T-helper 9 cell (primary cell): ENCODE measurements at regions not wholly inside any gene's neighbourhood (a gene's known extent, or its start where the extent isn't known, plus 50 kb on each side); places are given as distances from the start of the nearest gene placed in this dataset.

Source experiments
- DNase-seq: peaks from one replicate; pipeline ENCODE4 v3.0.0-alpha.2; 2020

DNA sequence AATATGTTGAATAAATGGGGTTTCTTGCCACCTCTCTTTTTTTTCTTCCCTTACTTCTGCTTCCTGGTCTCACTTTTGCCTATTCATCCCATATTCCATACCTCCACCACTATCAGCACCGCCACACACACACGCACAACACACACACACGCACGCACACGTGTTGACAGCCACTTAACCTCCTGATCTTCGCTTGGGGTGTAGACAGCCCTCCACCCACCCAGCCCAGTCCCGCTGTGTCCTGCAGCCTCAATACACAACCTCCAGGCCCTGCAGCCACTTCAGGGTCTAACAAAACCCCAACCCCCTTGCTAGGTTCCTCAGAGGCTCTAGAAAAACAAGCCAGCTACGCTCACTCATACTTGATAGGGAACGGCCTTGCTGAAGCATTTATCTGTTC, 72.3 kb downstream of the LINC00237 start:
- no peak for DNase-seq

GRCh38 chr20:21031666-21032065, 74.5 kb downstream of the LINC00237 start:
- DNase-seq = no peak

DNA sequence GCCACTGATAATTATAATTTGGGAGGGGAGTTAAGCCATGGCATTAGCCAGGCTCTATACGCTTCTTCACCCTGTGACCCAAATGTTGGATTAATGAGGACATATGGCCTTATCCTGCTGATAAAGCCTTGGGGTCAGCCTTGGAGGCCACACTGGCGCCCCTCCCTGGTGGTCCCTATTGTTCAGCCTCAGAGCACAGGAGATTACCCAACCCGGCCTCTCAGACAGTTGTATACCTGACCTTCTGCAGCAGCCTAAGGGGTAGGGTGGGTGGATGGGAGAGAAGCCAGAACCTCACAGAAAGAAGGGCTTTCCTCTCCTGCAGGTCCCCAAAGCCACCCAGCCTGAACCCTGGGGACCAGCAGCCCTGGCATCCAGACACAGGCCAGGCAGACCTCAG, 76.8 kb downstream of the LINC00237 start:
- DNase-seq = no peak

DNA sequence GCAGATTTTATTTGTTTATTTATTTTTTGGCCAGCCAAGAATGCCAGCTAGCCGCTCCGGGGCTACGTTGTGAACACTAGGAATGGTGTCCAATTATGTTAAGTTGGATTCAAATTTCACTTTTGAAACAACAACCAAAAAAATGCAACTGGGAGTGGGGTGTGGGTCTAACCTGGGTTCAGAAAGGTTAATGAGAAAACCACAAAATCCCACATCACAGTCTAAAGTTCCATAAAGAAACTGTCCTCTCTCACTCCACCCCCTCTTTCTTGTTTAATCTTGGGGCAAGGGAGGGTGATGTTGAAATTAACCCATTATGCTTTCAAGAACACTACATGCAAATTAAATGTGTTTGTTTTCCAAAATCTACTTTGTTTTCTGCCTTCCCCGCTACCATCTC, 77.2 kb downstream of the LINC00237 start:
- DNase-seq = no peak

GRCh38 chr20:21028436-21028835, 77.7 kb downstream of the LINC00237 start:
- no peak for DNase-seq

DNA sequence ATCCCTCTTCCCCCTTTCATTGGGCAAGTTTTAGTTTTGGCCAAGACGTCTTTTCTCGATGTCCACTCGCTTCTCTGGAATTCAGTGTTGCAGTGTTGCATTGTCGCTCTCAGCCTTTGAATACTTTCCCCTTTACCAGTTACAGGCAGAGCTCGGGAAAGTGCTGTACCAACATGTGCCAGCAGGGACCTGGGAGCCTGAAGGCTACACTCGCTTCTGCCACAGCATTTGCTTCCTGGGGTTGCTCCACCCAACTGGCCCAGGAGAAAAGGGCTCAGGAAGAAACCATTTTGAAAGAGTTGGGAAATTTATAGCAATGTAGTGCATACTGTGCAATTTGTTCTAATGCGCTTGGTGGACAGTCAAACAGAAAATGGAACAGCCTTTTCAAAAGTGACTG, 78.6 kb downstream of the LINC00237 start:
- no peak for DNase-seq

GRCh38 chr20:21026951-21027350, 79.2 kb downstream of the LINC00237 start:
- DNase-seq = no peak

- DNase-seq = no peak
These were observed 81.7 kb downstream of the LINC00237 start for GRCh38 chr20:21024420-21024819.

DNA sequence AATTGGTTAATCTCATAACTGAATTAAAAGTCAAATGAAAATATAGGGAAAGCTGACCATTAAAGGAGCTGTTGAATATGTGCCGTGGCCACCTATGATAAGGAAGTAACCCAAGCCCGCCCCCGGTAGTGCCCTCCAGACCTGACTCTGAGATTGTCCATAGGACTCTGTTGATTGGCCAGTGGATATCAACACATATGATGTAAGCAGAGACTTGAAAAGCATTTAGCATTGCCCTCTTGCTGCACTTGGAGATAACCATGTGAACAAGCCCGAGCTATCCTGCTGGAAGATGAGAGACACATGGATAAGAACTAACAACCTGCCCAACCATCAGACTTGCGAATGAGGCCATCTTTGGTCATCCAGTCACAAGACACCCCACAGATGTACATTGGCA, 83.2 kb downstream of the LINC00237 start:
- no peak for DNase-seq

GRCh38 chr20:21021472-21021790, 84.7 kb downstream of the LINC00237 start:
- no peak for DNase-seq

GRCh38 chr20:21020659-21021471, 85.3 kb downstream of the LINC00237 start:
- DNase-seq = no peak

DNA sequence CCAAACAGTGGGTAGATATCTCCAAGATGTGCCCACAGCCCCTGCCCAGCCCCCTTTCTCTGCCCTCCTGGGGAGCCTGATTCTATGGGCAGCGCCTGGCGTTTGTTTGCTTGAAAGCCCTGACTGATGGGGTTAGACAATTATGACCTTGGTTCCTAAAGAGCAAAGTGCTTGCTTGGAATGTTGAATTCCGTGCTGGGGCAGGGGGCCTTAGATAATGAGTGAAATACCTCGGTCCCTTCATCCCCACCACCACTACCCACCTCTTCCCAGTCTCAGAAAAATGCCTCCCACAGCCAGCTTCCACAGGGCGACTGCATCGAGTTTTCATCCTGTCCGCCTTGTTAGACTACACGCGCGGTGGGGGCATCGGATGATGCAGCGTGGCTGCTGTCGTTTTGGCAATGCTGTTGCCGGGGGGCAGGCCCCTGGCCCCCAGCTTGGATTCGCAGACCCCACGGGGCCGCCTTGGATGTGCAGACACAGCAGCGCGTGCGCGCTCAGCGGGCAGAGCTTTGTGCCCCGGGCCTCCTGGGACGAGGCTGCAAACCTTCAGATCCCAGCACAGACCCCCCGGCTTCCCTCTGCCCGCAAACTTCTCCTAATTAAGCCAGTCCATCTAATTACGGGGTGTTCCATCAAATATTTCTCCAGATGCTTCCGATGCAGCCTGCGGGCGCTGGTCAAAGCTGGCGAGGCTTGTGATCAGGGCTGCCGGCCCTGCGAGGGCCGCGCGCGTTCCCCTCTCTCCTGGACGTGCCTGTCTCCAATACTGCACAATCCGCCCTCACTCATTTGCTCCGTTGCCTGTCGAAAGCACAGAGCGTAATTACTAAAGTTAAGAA, 86.1 kb downstream of the LINC00237 start:
- DNase-seq = no peak

DNA sequence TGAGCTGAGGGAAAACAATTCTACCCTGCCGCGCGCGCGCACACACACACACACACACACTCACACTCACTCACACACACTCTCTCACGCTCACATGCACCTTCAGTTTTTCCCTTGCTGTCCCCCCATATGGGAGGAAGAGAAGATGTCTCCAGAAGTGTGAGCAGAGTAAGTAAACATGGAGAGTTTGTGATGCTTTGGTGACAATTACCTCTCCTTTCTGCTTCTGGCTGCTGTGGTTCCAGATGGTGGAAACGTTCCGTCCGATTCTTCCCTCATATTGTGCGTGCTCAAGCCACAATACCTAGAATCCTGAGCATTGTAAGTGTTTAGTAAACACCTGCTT, 86.7 kb downstream of the LINC00237 start:
- no peak for DNase-seq

DNA sequence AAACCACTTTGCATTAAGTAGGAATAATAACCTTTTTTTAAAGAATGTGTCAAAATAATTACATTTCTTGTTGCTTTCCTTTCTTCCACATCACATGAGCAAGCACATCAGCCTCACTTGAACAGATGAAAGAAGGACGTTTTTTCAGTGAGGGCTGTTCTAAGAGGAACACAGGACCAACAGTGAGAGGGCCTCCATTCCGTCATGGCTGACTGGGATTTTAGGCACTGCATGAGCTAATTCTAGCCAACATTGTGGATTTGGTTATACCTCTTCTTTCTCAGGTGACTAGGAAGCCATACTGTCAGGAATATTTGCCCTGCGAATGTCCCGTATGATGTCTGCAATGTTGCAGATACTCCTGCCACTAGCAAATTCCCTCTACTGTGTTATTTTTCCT, 87.6 kb downstream of the LINC00237 start:
- DNase-seq = no peak

- no peak for DNase-seq
These were observed 88.6 kb downstream of the LINC00237 start for GRCh38 chr20:21017528-21018085.

- DNase-seq = no peak
These were observed 89.4 kb downstream of the LINC00237 start for GRCh38 chr20:21016751-21017150.

- DNase-seq = no peak
These were observed 91.6 kb downstream of the LINC00237 start for GRCh38 chr20:21014528-21014927.

DNA sequence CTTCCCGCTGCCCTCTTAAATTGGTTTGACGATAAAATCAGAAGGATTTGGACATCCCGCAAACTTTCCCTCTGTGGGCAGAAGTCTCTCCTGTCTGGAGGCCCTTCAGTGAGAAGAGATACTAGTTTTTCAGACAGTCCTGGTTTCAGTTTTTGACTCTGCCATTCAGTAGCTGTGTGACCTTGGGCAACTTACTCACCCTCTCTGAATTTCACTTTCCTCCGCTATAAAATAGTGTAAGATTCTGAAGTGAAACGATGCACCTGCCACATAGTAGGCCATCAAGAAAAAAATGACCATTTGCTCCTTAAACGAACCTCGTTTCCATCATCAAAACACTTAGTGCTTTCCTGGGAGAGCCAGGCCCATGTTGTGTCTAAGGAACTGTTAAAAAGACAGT, 97.2 kb downstream of the LINC00237 start:
- DNase-seq = no peak

GRCh38 chr20:21006611-21007010, 99.5 kb downstream of the LINC00237 start:
- DNase-seq = no peak

DNA sequence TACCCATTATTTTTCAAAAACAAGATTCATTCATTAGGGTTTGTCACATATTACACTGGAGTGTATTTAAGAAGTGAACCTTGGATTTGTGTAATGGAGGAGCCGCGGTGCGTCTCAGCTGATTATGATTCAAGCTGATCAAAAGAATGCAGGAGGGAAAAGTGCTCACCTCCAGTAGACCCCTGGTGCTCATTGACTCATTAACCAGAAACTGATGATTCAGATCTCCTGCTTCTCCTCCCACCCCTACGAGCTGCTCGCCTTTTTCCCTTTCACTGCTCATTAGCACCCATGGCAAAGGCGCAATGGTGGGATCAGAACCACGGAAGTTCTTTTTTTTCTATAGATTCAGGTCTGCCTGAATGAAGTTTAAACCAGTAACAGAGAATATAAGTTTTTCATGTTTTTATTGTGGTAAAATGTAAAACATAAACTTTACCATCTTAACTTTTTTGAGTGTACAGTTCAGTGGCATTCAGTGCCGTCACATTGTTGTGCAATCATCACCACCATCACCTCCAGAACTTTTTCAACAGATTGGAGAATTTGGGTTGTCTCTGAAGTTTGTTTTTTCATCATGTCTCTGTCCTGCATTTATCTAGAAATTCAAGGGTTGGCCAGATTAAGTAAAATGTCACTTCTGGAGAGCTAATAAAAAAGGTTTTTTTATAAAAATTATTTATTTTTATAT, 101.6 kb downstream of the LINC00237 start:
- no peak for DNase-seq

GRCh38 chr20:21003902-21004301, 102.3 kb downstream of the LINC00237 start:
- DNase-seq = no peak

GRCh38 chr20:21002486-21002885, 103.7 kb downstream of the LINC00237 start:
- no peak for DNase-seq

DNA sequence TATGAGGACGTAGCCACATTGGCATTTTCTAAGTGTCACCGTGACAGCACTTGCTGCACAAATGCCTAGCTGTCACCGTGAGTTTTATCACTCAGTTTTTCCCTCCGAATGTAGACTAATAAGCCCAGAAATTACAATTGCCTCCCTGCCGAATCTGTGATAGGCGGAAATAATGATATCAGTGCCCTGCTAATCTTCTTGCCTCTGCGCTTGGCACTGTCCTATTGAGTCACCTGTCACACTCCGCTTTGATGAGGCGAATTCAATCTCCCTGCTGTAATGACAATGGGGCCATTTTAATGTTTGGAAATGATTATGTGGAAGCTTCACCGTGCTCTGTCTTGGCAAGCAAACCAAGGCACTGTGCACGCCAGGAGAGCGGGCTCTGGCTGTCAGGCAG, 112.8 kb downstream of the LINC00237 start:
- no peak for DNase-seq
